ENCODE measurements at regions not wholly inside any gene's neighbourhood (a gene's known extent, or its start where the extent isn't known, plus 50 kb on each side); places are given as distances from the start of the nearest gene placed in this dataset.
"Not testable (repeated sequence)": the region's sequence is repeated elsewhere in the genome, so short reads cannot be mapped to it uniquely, and the experiment has no call there.

GRCh38 chr3:195659136-195659533 is 61.6 kb upstream of the MUC20 start:
- TF ChIP-seq CTCF (IDR thresholded peaks at IDR 0.05); EP300 (IDR thresholded peaks at IDR 0.05; ENCODE audit: low read depth); POLR2A (IDR thresholded peaks at IDR 0.05): not testable (repeated sequence)
